Stomach (tissue), 4 donors: ENCODE measurements at regions not wholly inside any gene's neighbourhood (a gene's known extent, or its start where the extent isn't known, plus 50 kb on each side); places are given as distances from the start of the nearest gene placed in this dataset.
"Not testable (repeated sequence)": the region's sequence is repeated elsewhere in the genome, so short reads cannot be mapped to it uniquely, and the experiment has no call there.

Experiments used
- POLR2A ChIP-seq, 4 donors: fragments of 450-650 bp; IDR thresholded peaks; one replicate each; pipeline ENCODE4 v1.6.1; 2016; ENCODE audit warnings: antibody characterized with exemption in 4 of 4, control low read depth in 2 of 4, mild to moderate bottlenecking in 1 of 4, moderate library complexity in 1 of 4
- TF ChIP-seq, protein P1 (sequence below), 7 experiments: fragments of 450-650 bp in 4 of 7; fragments of 200-600 bp in 3 of 7; sonication (generic) in 3 of 7; IDR thresholded peaks; one replicate each; pipeline ENCODE4 v1.5.1; 2016 to 2019; ENCODE audit warnings: antibody characterized with exemption in 7 of 7, control low read depth in 2 of 7, mild to moderate bottlenecking in 1 of 7

DNA sequence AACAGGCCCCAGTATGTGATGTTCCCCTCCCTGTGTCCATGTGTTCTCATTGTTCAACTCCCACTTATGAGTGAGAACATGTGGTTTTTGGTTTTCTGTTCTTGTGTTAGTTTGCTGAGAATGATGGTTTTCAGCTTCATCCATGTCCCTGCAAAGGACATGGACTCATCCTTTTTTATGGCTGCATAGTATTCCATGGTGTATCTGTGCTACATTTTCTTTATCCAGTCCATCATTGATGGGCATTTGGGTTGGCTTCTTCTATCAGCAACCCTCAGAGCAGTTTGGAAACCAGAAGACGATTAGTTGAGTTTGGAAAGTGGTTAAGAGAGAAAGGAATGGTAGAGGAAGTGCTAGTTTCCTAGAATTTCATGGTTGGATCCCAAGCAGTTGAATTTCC, 319.1 kb upstream of the RNF32 start:
- TF ChIP-seq, protein P1, sequence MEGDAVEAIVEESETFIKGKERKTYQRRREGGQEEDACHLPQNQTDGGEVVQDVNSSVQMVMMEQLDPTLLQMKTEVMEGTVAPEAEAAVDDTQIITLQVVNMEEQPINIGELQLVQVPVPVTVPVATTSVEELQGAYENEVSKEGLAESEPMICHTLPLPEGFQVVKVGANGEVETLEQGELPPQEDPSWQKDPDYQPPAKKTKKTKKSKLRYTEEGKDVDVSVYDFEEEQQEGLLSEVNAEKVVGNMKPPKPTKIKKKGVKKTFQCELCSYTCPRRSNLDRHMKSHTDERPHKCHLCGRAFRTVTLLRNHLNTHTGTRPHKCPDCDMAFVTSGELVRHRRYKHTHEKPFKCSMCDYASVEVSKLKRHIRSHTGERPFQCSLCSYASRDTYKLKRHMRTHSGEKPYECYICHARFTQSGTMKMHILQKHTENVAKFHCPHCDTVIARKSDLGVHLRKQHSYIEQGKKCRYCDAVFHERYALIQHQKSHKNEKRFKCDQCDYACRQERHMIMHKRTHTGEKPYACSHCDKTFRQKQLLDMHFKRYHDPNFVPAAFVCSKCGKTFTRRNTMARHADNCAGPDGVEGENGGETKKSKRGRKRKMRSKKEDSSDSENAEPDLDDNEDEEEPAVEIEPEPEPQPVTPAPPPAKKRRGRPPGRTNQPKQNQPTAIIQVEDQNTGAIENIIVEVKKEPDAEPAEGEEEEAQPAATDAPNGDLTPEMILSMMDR (IDR thresholded peaks at IDR 0.05): not testable (repeated sequence)
- not testable (repeated sequence) for TF ChIP-seq POLR2A (IDR thresholded peaks at IDR 0.05)
